OCI-LY7 (cell line): ENCODE measurements at regions not wholly inside any gene's neighbourhood (a gene's known extent, or its start where the extent isn't known, plus 50 kb on each side); places are given as distances from the start of the nearest gene placed in this dataset.

Source experiments
- CTCF ChIP-seq: fragments of 200-600 bp; sonication (generic); conservative IDR thresholded peaks from 2 replicates; pipeline ENCODE4 v1.5.1; 2014; ENCODE audit warnings: mild to moderate bottlenecking, antibody characterized with exemption, low read length, moderate library complexity, mixed read lengths
- EZH2phosphoT487 ChIP-seq: fragments of 200-600 bp; sonication (generic); IDR thresholded peaks from 2 replicates; pipeline ENCODE4 v1.6.1; 2018; ENCODE audit warnings: low read depth, borderline replicate concordance, mild to moderate bottlenecking, mixed run types, antibody characterized with exemption, low read length, moderate library complexity, mixed read lengths

- TF ChIP-seq CTCF (no peak), EZH2phosphoT487 (no peak)
Observed at GRCh38 chr2:123597988-123598387, 427.1 kb upstream of the CNTNAP5 start.
